Fibroblast of lung (primary cell): ENCODE measurements at regions not wholly inside any gene's neighbourhood (a gene's known extent, or its start where the extent isn't known, plus 50 kb on each side); places are given as distances from the start of the nearest gene placed in this dataset.

Experiments
- DNase-seq, 2 donors: peaks; one replicate each; pipeline versions ENCODE4 v3.0.0 to v3.0.0-alpha.2; 2010; ENCODE audit warnings: low read depth in 2 of 2
- H2AFZ ChIP-seq: 2 replicates; pipeline ENCODE4 v1.5.1; 2012; ENCODE audit warnings: low read length, control low read depth, inconsistent platforms
- H3K27ac ChIP-seq: 2 replicates; pipeline ENCODE4 v1.5.1; 2011; ENCODE audit warnings: low read length, control low read depth; ENCODE audit not compliant: insufficient read depth
- H3K27me3 ChIP-seq: 2 replicates; pipeline ENCODE4 v1.5.1; 2011; ENCODE audit warnings: mild to moderate bottlenecking, low read length; ENCODE audit not compliant: control insufficient read depth, insufficient read depth
- H3K36me3 ChIP-seq: 2 replicates; pipeline ENCODE4 v1.5.1; 2011; ENCODE audit warnings: low read length; ENCODE audit not compliant: control insufficient read depth, insufficient read depth
- H3K4me1 ChIP-seq: 2 replicates; pipeline ENCODE4 v1.5.1; 2011; ENCODE audit warnings: low read length; ENCODE audit not compliant: control insufficient read depth, insufficient read depth; ENCODE audit errors: extremely low read depth
- H3K4me2 ChIP-seq: 2 replicates; pipeline ENCODE4 v1.5.1; 2011; ENCODE audit warnings: low read length, control low read depth; ENCODE audit not compliant: insufficient read depth; ENCODE audit errors: extremely low read depth
- H3K4me3 ChIP-seq, 4 experiments: fragments of 200-600 bp in 1 of 4; sonication (generic) in 1 of 4; replicated peaks in 1 of 4; 2 replicates each; pipeline ENCODE4 v1.5.1; 2011 to 2016; ENCODE audit warnings: low read length in 4 of 4, low read depth in 3 of 4, mild to moderate bottlenecking in 3 of 4, control low read depth in 2 of 4, inconsistent platforms in 1 of 4, mixed read lengths in 1 of 4; ENCODE audit not compliant: insufficient read depth in 1 of 4; ENCODE audit errors: control extremely low read depth in 1 of 4
- H3K79me2 ChIP-seq: 2 replicates; pipeline ENCODE4 v1.5.1; 2012; ENCODE audit warnings: mild to moderate bottlenecking, low read length, inconsistent platforms; ENCODE audit not compliant: control insufficient read depth, insufficient read depth
- H3K9ac ChIP-seq: 2 replicates; pipeline ENCODE4 v1.5.1; 2011; ENCODE audit warnings: mild to moderate bottlenecking, low read length, control low read depth; ENCODE audit not compliant: insufficient read depth
- H3K9me3 ChIP-seq: 2 replicates; pipeline ENCODE4 v1.5.1; 2012; ENCODE audit warnings: low read depth, low read length; ENCODE audit not compliant: control insufficient read depth, insufficient read depth
- H4K20me1 ChIP-seq: 2 replicates; pipeline ENCODE4 v1.5.1; 2011; ENCODE audit warnings: low read length; ENCODE audit not compliant: control insufficient read depth, insufficient read depth; ENCODE audit errors: extremely low read depth
- CTCF ChIP-seq, 2 donors: IDR thresholded peaks in 1 of 2; conservative IDR thresholded peaks in 1 of 2; 1 replicate in 1 of 2; 2 replicates in 1 of 2; pipeline ENCODE4 v1.5.1; 2011 to 2012; ENCODE audit warnings: low read length in 2 of 2, control low read depth in 1 of 2, inconsistent platforms in 1 of 2, low read depth in 1 of 2, mild to moderate bottlenecking in 1 of 2
- EZH2 ChIP-seq: IDR thresholded peaks from 2 replicates; pipeline ENCODE4 v1.5.1; 2012; ENCODE audit warnings: low read length, control low read depth, mild to moderate bottlenecking; ENCODE audit errors: missing control alignments

- DNase-seq = no peak
- no peak overlapping the region for H3K4me3 ChIP-seq
- H3K36me3 ChIP-seq = no peaks in the 10 kb centered on the region
- no peak overlapping the region for H2AFZ ChIP-seq
- TF ChIP-seq CTCF (conservative IDR thresholded peaks at IDR 0.05 in 1 of 2, IDR thresholded peaks at IDR 0.05 in 1 of 2; ENCODE audit: low read depth in 1 of 2, low read length in 2 of 2) = no peak
- no peak for TF ChIP-seq EZH2
- no peaks in the 10 kb centered on the region for H3K4me1 ChIP-seq
- no peaks in the 10 kb centered on the region for H3K9me3 ChIP-seq
- H4K20me1 ChIP-seq = no peaks in the 10 kb centered on the region
- no peak overlapping the region for H3K4me2 ChIP-seq
- H3K27me3 ChIP-seq = no peaks in the 10 kb centered on the region
- H3K27ac ChIP-seq = no peak overlapping the region
- H3K9ac ChIP-seq = no peak overlapping the region
- H3K79me2 ChIP-seq = no peaks in the 10 kb centered on the region
Measured at GRCh38 chr14:97843066-97843465, 1045.9 kb downstream of the VRK1 start.

- no peaks in the 10 kb centered on the region for H3K79me2 ChIP-seq
- no peaks in the 10 kb centered on the region for H4K20me1 ChIP-seq
- H3K27me3 ChIP-seq = no peaks in the 10 kb centered on the region
- no peak overlapping the region for H2AFZ ChIP-seq
- H3K4me3 ChIP-seq = no peak overlapping the region
- no peaks in the 10 kb centered on the region for H3K9me3 ChIP-seq
- H3K4me1 ChIP-seq = no peaks in the 10 kb centered on the region
- DNase-seq = no peak
- H3K36me3 ChIP-seq = no peaks in the 10 kb centered on the region
- no peak overlapping the region for H3K27ac ChIP-seq
- no peak overlapping the region for H3K9ac ChIP-seq
- TF ChIP-seq CTCF (conservative IDR thresholded peaks at IDR 0.05 in 1 of 2, IDR thresholded peaks at IDR 0.05 in 1 of 2; ENCODE audit: low read depth in 1 of 2, low read length in 2 of 2) = no peak
- TF ChIP-seq EZH2 = no peak
- no peak overlapping the region for H3K4me2 ChIP-seq
Measured at GRCh38 chr14:97844042-97844441, 1046.9 kb downstream of the VRK1 start.

- H3K27me3 ChIP-seq = no peaks in the 10 kb centered on the region
- H3K4me3 ChIP-seq = no peak overlapping the region
- no peak overlapping the region for H2AFZ ChIP-seq
- H4K20me1 ChIP-seq = no peaks in the 10 kb centered on the region
- H3K79me2 ChIP-seq = no peaks in the 10 kb centered on the region
- no peaks in the 10 kb centered on the region for H3K9me3 ChIP-seq
- no peak overlapping the region for H3K9ac ChIP-seq
- no peaks in the 10 kb centered on the region for H3K36me3 ChIP-seq
- H3K4me2 ChIP-seq = no peak overlapping the region
- TF ChIP-seq CTCF (conservative IDR thresholded peaks at IDR 0.05 in 1 of 2, IDR thresholded peaks at IDR 0.05 in 1 of 2; ENCODE audit: low read depth in 1 of 2, low read length in 2 of 2) (no peak), EZH2 (no peak)
- H3K27ac ChIP-seq = no peak overlapping the region
- no peak for DNase-seq
- H3K4me1 ChIP-seq = no peaks in the 10 kb centered on the region
Measured at GRCh38 chr14:97846156-97846555, 1049.0 kb downstream of the VRK1 start.
